ENCODE measurements at regions not wholly inside any gene's neighbourhood (a gene's known extent, or its start where the extent isn't known, plus 50 kb on each side); places are given as distances from the start of the nearest gene placed in this dataset.

GRCh38 chrX:139094671-139095592, 383.4 kb upstream of the FGF13 start:
- Mint-ChIP-seq H3K36me3 (no peaks in the 10 kb centered on the region), H3K4me1 (no peaks in the 10 kb centered on the region), H3K9me3 (no peaks in the 10 kb centered on the region), H3K27ac (no peak overlapping the region), H3K27me3 (peaks cover 2% of the 10 kb centered on the region), H3K4me3 (no peak overlapping the region)
- DNase-seq (ENCODE audit: low spot score in 2 of 2), result no peak
- no peak for ATAC-seq (ENCODE audit: low read depth)

DNA sequence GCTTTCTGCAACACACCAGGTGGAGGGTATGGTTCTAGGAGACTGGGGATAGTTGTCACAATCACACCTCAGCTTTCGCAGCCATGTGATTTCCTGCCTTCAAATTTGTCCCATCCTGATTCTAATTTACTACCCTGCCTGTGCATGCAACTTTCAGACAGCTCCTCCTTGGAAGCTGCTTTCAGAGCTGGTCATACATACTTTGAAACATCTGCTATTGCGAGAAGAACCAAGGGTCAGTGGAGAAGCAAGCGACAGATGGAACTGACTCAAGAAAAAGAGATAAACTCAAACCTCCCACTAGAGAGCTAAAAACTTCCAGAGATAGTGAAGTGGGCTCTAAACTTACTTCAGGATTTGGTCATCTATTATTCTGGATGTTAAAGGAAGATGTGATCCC, 381.7 kb upstream of the FGF13 start:
- H3K4me1 Mint-ChIP-seq, result no peaks in the 10 kb centered on the region
- no peak overlapping the region for H3K4me3 Mint-ChIP-seq
- H3K27ac Mint-ChIP-seq, result no peak overlapping the region
- H3K36me3 Mint-ChIP-seq, result no peaks in the 10 kb centered on the region
- ATAC-seq (ENCODE audit: low read depth), result no peak
- peaks cover 2% of the 10 kb centered on the region for H3K27me3 Mint-ChIP-seq
- no peaks in the 10 kb centered on the region for H3K9me3 Mint-ChIP-seq
- DNase-seq (ENCODE audit: low spot score in 2 of 2), result no peak

DNA sequence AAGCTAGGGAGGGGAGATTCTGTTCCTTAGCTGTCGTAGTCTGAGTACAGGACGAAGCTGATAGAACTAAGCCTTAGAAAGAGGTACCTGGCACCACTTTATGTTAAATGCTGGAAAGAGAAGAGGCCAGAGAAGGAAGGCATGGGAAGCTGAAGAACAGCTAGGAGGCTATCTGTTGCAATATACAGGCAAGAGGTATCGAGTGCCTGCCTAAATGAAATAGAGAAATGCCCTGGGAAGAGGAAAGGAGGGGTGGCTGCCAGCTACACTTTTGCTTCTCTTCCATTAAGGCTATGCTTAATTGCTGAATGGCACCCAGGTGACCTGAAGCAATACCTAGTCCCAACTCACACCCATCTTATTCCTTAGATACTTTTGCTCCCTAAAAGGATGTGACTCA, 380.4 kb upstream of the FGF13 start:
- no peaks in the 10 kb centered on the region for H3K4me1 Mint-ChIP-seq

GRCh38 chrX:139091066-139091465, 379.5 kb upstream of the FGF13 start:
- Mint-ChIP-seq H3K4me1 (no peaks in the 10 kb centered on the region), H3K9me3 (no peaks in the 10 kb centered on the region), H3K36me3 (no peaks in the 10 kb centered on the region), H3K27me3 (no peaks in the 10 kb centered on the region), H3K4me3 (no peak overlapping the region), H3K27ac (no peak overlapping the region)
- DNase-seq (ENCODE audit: low spot score in 2 of 2) (no peak), ATAC-seq (ENCODE audit: low read depth) (no peak)

More for the DNA sequence above, 380.4 kb upstream of the FGF13 start:
- no peaks in the 10 kb centered on the region for H3K27me3 Mint-ChIP-seq
- H3K27ac Mint-ChIP-seq, result no peak overlapping the region
- ATAC-seq (ENCODE audit: low read depth) (no peak), DNase-seq (ENCODE audit: low spot score in 2 of 2) (no peak)
- H3K36me3 Mint-ChIP-seq, result no peaks in the 10 kb centered on the region
- H3K4me3 Mint-ChIP-seq, result no peak overlapping the region
- H3K9me3 Mint-ChIP-seq, result no peaks in the 10 kb centered on the region

- Mint-ChIP-seq H3K27me3 (no peaks in the 10 kb centered on the region), H3K4me3 (no peak overlapping the region)
- ATAC-seq (ENCODE audit: low read depth), result no peak
Measured at GRCh38 chrX:139086246-139086645, 374.7 kb upstream of the FGF13 start.

DNA sequence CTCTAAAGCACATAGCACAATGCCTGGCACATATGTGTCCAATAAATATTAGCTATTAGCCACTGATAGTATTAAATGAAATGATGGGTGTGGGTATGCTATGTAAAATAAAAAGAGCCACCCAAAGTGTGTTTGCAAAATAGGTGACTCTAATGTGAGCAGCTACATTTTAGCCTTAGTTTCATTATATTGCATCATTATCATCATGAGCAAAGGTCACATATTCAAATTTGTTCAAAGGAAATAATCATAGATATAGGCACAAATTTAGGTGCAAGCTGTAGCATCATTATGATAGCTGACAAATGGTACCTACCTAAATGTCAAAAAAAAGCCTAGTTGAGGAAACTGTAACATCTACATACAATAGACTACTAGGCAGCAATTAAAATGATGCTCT, 373.9 kb upstream of the FGF13 start:
- Mint-ChIP-seq H3K4me3 (no peak overlapping the region), H3K9me3 (no peaks in the 10 kb centered on the region), H3K36me3 (no peaks in the 10 kb centered on the region), H3K27me3 (no peaks in the 10 kb centered on the region), H3K4me1 (no peaks in the 10 kb centered on the region), H3K27ac (no peak overlapping the region)
- DNase-seq (ENCODE audit: low spot score in 2 of 2), result no peak
- no peak for ATAC-seq (ENCODE audit: low read depth)

More at GRCh38 chrX:139086246-139086645, 374.7 kb upstream of the FGF13 start:
- no peak for DNase-seq (ENCODE audit: low spot score in 2 of 2)
- no peaks in the 10 kb centered on the region for H3K36me3 Mint-ChIP-seq
- no peaks in the 10 kb centered on the region for H3K4me1 Mint-ChIP-seq
- no peak overlapping the region for H3K27ac Mint-ChIP-seq
- no peaks in the 10 kb centered on the region for H3K9me3 Mint-ChIP-seq

- H3K4me3 Mint-ChIP-seq, result no peak overlapping the region
- no peaks in the 10 kb centered on the region for H3K27me3 Mint-ChIP-seq
- no peaks in the 10 kb centered on the region for H3K4me1 Mint-ChIP-seq
- no peaks in the 10 kb centered on the region for H3K9me3 Mint-ChIP-seq
- H3K36me3 Mint-ChIP-seq, result no peaks in the 10 kb centered on the region
- DNase-seq (ENCODE audit: low spot score in 2 of 2) (no peak), ATAC-seq (ENCODE audit: low read depth) (no peak)
- H3K27ac Mint-ChIP-seq, result no peak overlapping the region
Measured at GRCh38 chrX:139083191-139083590, 371.7 kb upstream of the FGF13 start.

GRCh38 chrX:139081965-139082364, 370.4 kb upstream of the FGF13 start:
- Mint-ChIP-seq H3K4me3 (no peak overlapping the region), H3K4me1 (no peaks in the 10 kb centered on the region), H3K9me3 (no peaks in the 10 kb centered on the region), H3K27ac (no peak overlapping the region), H3K27me3 (no peaks in the 10 kb centered on the region), H3K36me3 (no peaks in the 10 kb centered on the region)
- ATAC-seq (ENCODE audit: low read depth), result no peak
- no peak for DNase-seq (ENCODE audit: low spot score in 2 of 2)

- ATAC-seq (ENCODE audit: low read depth), result no peak
- DNase-seq (ENCODE audit: low spot score in 2 of 2), result no peak
- H3K27me3 Mint-ChIP-seq, result no peaks in the 10 kb centered on the region
- peaks cover 2% of the 10 kb centered on the region for H3K9me3 Mint-ChIP-seq
- H3K4me3 Mint-ChIP-seq, result no peak overlapping the region
- no peaks in the 10 kb centered on the region for H3K36me3 Mint-ChIP-seq
- H3K27ac Mint-ChIP-seq, result no peak overlapping the region
- H3K4me1 Mint-ChIP-seq, result no peaks in the 10 kb centered on the region
Measured at GRCh38 chrX:139079789-139080188, 368.3 kb upstream of the FGF13 start.

DNA sequence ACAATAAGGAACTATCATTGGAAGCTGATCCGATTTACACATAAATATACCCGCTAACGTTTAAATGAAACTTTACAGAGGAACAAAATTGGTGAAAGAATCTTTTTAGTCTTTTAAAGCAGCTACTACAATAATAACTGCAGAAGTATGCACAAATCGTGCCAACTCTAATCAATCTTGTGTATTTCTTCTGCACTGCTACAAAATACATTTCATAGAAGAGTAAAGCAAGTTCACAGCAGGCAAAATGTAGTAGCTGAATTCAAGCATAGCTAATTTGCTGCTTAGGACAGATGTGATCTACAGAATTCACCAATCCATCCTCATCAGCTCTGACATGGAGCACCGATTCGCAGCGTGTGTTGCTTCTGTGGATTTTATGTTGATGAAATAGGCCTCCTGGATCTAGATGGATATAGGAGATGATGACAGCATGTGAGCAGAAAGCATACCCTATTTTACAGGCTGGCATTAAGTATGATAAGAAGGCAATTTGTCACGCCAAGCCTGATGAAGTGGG, 367.3 kb upstream of the FGF13 start:
- no peak overlapping the region for H3K27ac Mint-ChIP-seq
- H3K9me3 Mint-ChIP-seq, result peaks cover 4% of the 10 kb centered on the region
- no peaks in the 10 kb centered on the region for H3K4me1 Mint-ChIP-seq
- H3K36me3 Mint-ChIP-seq, result no peaks in the 10 kb centered on the region
- H3K27me3 Mint-ChIP-seq, result no peaks in the 10 kb centered on the region
- H3K4me3 Mint-ChIP-seq, result no peak overlapping the region
- ATAC-seq (ENCODE audit: low read depth) (no peak), DNase-seq (ENCODE audit: low spot score in 2 of 2) (no peak)

DNA sequence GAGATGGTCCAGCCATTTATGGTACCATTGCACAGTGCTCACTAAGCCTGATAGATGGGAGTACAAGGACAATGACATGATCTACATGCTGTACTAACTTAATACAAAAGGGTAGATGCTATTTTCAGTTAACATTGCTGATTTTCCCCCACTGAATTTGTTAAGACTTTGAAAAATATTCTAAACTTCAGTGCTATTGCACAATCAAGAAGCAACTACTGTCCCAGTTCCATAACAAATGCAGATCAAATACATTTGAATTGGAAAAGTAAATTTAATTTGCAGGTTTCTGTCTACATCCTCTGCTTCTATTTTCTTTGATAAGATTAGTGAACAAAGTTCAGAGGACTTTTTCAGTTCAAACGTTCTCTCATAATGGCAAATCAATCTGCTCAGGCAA, 366.8 kb upstream of the FGF13 start:
- Mint-ChIP-seq H3K27me3 (no peaks in the 10 kb centered on the region), H3K4me3 (no peak overlapping the region), H3K9me3 (peaks cover 4% of the 10 kb centered on the region), H3K36me3 (no peaks in the 10 kb centered on the region), H3K4me1 (no peaks in the 10 kb centered on the region), H3K27ac (no peak overlapping the region)
- no peak for ATAC-seq (ENCODE audit: low read depth)
- DNase-seq (ENCODE audit: low spot score in 2 of 2), result no peak

GRCh38 chrX:139077281-139078250, 366.0 kb upstream of the FGF13 start:
- no peaks in the 10 kb centered on the region for H3K27me3 Mint-ChIP-seq
- ATAC-seq (ENCODE audit: low read depth) (no peak), DNase-seq (ENCODE audit: low spot score in 2 of 2) (no peak)
- H3K4me1 Mint-ChIP-seq, result no peaks in the 10 kb centered on the region
- H3K9me3 Mint-ChIP-seq, result peaks cover 4% of the 10 kb centered on the region
- H3K4me3 Mint-ChIP-seq, result no peak overlapping the region
- no peaks in the 10 kb centered on the region for H3K36me3 Mint-ChIP-seq
- no peak overlapping the region for H3K27ac Mint-ChIP-seq

- Mint-ChIP-seq H3K36me3 (no peaks in the 10 kb centered on the region), H3K27me3 (peaks cover 2% of the 10 kb centered on the region), H3K9me3 (peaks cover 6% of the 10 kb centered on the region), H3K4me3 (no peak overlapping the region), H3K27ac (no peak overlapping the region), H3K4me1 (no peaks in the 10 kb centered on the region)
- ATAC-seq (ENCODE audit: low read depth) (no peak), DNase-seq (ENCODE audit: low spot score in 2 of 2) (no peak)
Measured at GRCh38 chrX:139063364-139063763, 351.8 kb upstream of the FGF13 start.

Data from memory B cell (primary cell).